ENCODE measurements at regions not wholly inside any gene's neighbourhood (a gene's known extent, or its start where the extent isn't known, plus 50 kb on each side); places are given as distances from the start of the nearest gene placed in this dataset.

DNA sequence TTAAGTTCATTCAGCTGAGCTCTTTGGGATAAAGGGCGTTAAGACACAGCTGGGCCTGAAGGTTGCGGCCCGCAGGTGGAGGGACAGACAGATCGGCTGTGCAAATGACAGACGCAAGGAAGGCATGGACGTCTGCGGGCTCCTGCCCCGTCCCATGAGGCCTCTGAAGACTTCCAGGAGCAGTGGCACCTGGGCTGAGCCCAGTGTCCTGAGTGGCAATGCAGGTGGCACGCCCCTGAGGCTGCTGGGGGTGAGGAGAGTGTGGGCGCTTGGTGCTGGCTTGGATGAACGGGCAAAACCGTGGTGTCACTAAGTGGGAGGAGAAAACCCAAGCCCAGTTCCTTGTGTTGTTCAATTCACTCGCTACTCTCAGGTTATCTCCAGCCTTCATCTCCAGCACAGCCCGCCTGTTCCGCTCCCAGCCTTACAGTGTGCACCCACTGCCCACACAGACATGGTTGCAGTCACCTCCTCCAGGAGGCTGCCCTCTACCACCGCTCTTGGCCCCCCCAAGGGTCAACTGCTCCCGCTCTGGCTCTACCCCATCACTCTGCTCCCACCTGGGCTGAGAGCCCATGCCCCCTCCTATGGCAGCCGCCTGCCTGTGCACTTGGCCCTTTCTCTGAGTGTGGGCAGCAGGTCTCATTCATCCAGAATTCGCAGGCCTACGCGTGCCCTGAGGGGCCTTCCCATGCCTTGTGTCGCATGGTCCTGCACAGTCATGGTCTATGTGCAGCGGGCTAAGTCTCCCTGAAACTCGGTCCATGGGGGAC, 50.3 kb downstream of the PTGR3 start:
- no peak for DNase-seq (ENCODE audit: low read depth)
- Histone ChIP-seq H3K9ac (ENCODE audit: low read length) (no peak overlapping the region), H3K27me3 (replicated peaks; ENCODE audit: control insufficient read depth, insufficient read depth, low read length) (peaks cover 14% of the 10 kb centered on the region), H3K36me3 (ENCODE audit: control insufficient read depth, insufficient read depth, low read length, severe bottlenecking) (no peaks in the 10 kb centered on the region), H3K4me1 (ENCODE audit: control insufficient read depth, insufficient read depth, low read length) (peaks cover 14% of the 10 kb centered on the region), H3K9me3 (ENCODE audit: control insufficient read depth, low read length) (peaks cover 2% of the 10 kb centered on the region), H3K4me3 (ENCODE audit: low read length) (no peak overlapping the region)

DNA sequence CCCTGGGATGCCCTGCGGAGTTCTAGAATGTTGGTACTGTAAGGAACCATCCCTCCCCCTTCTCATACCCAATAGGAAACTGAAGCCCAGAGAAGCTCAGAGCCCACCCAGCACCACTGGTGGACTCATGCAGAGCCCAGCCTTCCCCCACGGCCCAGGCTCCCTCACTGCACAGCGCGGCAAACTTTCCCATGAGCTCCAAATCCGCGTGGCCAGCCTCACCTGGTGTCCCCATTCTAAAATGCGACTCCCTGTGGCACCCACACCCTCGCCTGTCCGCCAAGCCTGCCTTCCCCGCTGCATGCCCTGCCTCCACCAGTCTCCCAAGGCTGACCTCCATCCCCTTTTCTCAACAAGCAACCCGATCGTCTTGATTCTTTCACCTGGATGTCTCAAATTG, 51.1 kb downstream of the PTGR3 start:
- no peak overlapping the region for H3K4me3 ChIP-seq (ENCODE audit: low read length)
- DNase-seq (ENCODE audit: low read depth) = no peak

DNA sequence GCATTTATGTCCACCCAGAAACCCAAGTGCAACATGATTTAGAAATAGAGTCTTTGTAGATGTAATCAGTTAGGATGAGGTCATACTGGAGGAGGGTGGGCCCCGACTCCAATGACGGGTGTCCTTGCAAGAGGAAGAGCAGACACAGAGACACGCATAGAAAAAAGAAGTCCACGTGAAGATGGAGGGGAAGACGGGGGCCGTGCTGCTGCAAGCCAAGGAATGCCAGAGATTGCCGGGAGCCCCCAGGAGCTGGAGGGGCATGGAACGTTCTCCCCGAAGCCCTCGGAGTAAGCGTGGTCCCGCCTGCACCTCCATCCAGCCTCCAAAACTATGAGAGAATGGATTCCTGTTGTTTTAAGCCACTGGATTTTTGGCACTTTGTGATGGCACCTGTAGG, 51.6 kb downstream of the PTGR3 start:
- Histone ChIP-seq H3K36me3 (ENCODE audit: control insufficient read depth, insufficient read depth, low read length, severe bottlenecking) (no peaks in the 10 kb centered on the region), H3K4me3 (ENCODE audit: low read length) (no peak overlapping the region), H3K9ac (ENCODE audit: low read length) (no peak overlapping the region), H3K9me3 (ENCODE audit: control insufficient read depth, low read length) (peaks cover 5% of the 10 kb centered on the region), H3K4me1 (ENCODE audit: control insufficient read depth, insufficient read depth, low read length) (peaks cover 14% of the 10 kb centered on the region), H3K27me3 (replicated peaks; ENCODE audit: control insufficient read depth, insufficient read depth, low read length) (peaks cover 14% of the 10 kb centered on the region)
- DNase-seq (ENCODE audit: low read depth) = no peak

More for the DNA sequence above, 51.1 kb downstream of the PTGR3 start:
- Histone ChIP-seq H3K9ac (ENCODE audit: low read length) (no peak overlapping the region), H3K4me1 (ENCODE audit: control insufficient read depth, insufficient read depth, low read length) (peaks cover 14% of the 10 kb centered on the region), H3K9me3 (ENCODE audit: control insufficient read depth, low read length) (peaks cover 2% of the 10 kb centered on the region), H3K36me3 (ENCODE audit: control insufficient read depth, insufficient read depth, low read length, severe bottlenecking) (no peaks in the 10 kb centered on the region), H3K27me3 (replicated peaks; ENCODE audit: control insufficient read depth, insufficient read depth, low read length) (peaks cover 14% of the 10 kb centered on the region)

DNA sequence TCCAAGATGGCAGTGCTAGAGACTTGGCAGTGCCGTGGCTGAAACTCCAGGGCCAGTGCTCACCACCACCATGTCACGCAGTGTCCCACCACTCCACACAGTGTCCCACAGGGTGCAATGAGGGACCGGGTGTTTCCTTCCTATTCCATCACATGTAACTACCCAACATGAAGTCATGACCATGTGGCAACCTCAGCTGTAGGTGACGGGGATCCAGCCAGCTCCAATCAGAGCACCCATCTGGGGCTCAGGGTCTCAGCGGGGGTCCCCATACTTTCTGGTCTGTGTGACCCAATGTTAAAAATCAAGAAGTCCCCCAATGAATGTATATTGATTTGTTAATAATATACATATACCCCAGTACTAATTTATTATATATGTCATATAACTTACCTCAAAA, 52.1 kb downstream of the PTGR3 start:
- Histone ChIP-seq H3K4me1 (ENCODE audit: control insufficient read depth, insufficient read depth, low read length) (peaks cover 14% of the 10 kb centered on the region), H3K4me3 (ENCODE audit: low read length) (no peak overlapping the region), H3K36me3 (ENCODE audit: control insufficient read depth, insufficient read depth, low read length, severe bottlenecking) (no peaks in the 10 kb centered on the region), H3K27me3 (replicated peaks; ENCODE audit: control insufficient read depth, insufficient read depth, low read length) (peaks cover 14% of the 10 kb centered on the region), H3K9ac (ENCODE audit: low read length) (no peak overlapping the region), H3K9me3 (ENCODE audit: control insufficient read depth, low read length) (peaks cover 9% of the 10 kb centered on the region)
- no peak for DNase-seq (ENCODE audit: low read depth)

DNA sequence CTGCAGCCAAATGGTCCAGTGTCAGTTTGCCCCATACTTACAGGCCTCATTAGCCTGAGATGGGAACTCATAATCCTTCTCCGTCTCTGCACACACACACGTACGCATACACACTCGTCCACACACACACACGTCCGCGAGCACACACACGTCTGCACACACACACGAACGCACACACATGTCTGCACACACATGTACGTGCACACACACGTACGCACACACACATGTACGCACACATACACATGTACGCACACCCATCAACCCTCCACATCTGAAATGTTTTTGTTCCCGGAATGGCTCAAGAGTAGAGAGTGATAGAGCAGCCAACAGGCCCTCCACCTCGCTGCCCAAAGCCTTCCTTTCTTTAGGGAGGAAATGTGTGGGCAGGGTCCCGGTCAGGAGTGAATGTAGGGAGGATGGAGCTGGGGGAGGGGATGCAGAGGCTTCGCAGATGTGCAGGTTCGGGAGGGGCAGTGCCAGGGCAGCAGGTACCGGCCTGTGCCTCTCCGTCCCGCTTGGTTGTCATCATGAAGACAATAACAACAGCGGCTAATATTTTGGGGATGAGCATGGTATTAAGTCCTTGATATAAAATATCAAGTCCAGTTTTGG, 52.7 kb downstream of the PTGR3 start:
- Histone ChIP-seq H3K4me1 (ENCODE audit: control insufficient read depth, insufficient read depth, low read length) (peaks cover 8% of the 10 kb centered on the region), H3K9me3 (ENCODE audit: control insufficient read depth, low read length) (peaks cover 14% of the 10 kb centered on the region), H3K9ac (ENCODE audit: low read length) (no peak overlapping the region), H3K36me3 (ENCODE audit: control insufficient read depth, insufficient read depth, low read length, severe bottlenecking) (no peaks in the 10 kb centered on the region), H3K27me3 (replicated peaks; ENCODE audit: control insufficient read depth, insufficient read depth, low read length) (peaks cover 14% of the 10 kb centered on the region), H3K4me3 (ENCODE audit: low read length) (no peak overlapping the region)
- DNase-seq (ENCODE audit: low read depth) = no peak

DNA sequence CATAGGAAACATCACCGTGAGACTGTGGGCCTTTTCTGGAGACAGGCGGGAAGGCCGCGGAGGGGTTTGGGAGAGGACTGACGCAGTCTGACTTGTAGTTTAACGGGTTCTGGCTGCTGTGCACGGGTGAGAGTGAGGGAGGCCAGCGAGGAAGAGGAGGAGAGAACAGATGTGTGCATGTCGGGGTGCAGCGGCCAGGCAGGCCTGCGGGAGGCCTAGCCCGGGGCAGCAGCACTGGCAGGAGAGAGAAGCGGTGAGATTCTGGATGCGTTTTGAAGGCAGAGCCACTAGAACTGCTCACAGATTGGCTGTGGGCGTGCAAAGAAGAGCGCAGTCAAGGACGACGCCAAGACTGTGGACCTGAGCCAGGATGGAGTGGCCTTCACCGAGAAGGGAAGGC, 53.9 kb downstream of the PTGR3 start:
- no peaks in the 10 kb centered on the region for H3K4me1 ChIP-seq (ENCODE audit: control insufficient read depth, insufficient read depth, low read length)
- no peak overlapping the region for H3K9ac ChIP-seq (ENCODE audit: low read length)
- no peak overlapping the region for H3K4me3 ChIP-seq (ENCODE audit: low read length)
- H3K9me3 ChIP-seq (ENCODE audit: control insufficient read depth, low read length) = peaks cover 19% of the 10 kb centered on the region
- H3K36me3 ChIP-seq (ENCODE audit: control insufficient read depth, insufficient read depth, low read length, severe bottlenecking) = no peaks in the 10 kb centered on the region
- DNase-seq (ENCODE audit: low read depth) = no peak
- H3K27me3 ChIP-seq (replicated peaks; ENCODE audit: control insufficient read depth, insufficient read depth, low read length) = peaks cover 7% of the 10 kb centered on the region

DNA sequence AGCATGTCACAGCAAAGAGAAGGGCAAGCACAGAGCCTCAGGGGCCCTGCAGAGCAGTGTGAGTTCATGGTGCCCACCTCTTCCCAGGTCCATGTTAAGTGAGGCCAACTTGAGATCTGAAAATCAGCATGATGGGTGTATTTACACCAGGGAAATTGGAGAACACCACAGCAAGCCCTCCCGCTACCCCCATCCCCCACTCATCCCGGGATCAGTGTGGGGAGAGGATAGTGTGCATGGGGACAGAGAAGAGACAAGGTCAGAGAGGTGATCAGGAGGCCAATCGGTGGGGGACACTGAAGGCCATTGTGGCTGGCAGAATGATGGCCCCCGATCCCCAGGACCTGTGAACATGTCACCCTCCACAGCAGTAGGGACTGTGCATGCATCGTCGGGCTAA, 54.7 kb downstream of the PTGR3 start:
- Histone ChIP-seq H3K9me3 (ENCODE audit: control insufficient read depth, low read length) (peaks cover 19% of the 10 kb centered on the region), H3K4me1 (ENCODE audit: control insufficient read depth, insufficient read depth, low read length) (no peaks in the 10 kb centered on the region), H3K4me3 (ENCODE audit: low read length) (no peak overlapping the region), H3K36me3 (ENCODE audit: control insufficient read depth, insufficient read depth, low read length, severe bottlenecking) (no peaks in the 10 kb centered on the region), H3K9ac (ENCODE audit: low read length) (no peak overlapping the region), H3K27me3 (replicated peaks; ENCODE audit: control insufficient read depth, insufficient read depth, low read length) (peaks cover 4% of the 10 kb centered on the region)
- DNase-seq (ENCODE audit: low read depth) = no peak

DNA sequence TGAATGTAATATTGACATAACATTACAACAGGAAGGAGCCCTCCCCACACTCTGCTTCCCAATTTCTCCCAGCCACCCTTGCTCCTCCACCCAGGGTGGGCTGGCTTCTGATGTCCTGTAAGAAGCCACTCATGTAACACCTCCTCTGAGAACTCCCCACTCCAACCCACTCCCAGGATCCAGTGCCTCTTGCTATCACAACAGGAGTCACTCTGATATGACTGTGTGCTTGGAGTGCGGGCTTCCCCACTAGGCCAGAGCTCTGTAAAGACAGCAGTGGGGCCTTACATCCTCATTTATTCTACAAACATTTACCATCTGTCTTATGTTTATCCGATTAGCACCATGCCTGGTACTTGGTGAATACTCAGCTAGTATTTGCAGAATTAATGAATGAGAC, 65.1 kb downstream of the PTGR3 start:
- Histone ChIP-seq H3K4me1 (ENCODE audit: control insufficient read depth, insufficient read depth, low read length) (no peaks in the 10 kb centered on the region), H3K9ac (ENCODE audit: low read length) (no peak overlapping the region), H3K9me3 (ENCODE audit: control insufficient read depth, low read length) (peaks cover 24% of the 10 kb centered on the region), H3K4me3 (ENCODE audit: low read length) (no peak overlapping the region), H3K27me3 (replicated peaks; ENCODE audit: control insufficient read depth, insufficient read depth, low read length) (peaks cover 18% of the 10 kb centered on the region), H3K36me3 (ENCODE audit: control insufficient read depth, insufficient read depth, low read length, severe bottlenecking) (no peaks in the 10 kb centered on the region)
- DNase-seq (ENCODE audit: low read depth) = no peak

DNA sequence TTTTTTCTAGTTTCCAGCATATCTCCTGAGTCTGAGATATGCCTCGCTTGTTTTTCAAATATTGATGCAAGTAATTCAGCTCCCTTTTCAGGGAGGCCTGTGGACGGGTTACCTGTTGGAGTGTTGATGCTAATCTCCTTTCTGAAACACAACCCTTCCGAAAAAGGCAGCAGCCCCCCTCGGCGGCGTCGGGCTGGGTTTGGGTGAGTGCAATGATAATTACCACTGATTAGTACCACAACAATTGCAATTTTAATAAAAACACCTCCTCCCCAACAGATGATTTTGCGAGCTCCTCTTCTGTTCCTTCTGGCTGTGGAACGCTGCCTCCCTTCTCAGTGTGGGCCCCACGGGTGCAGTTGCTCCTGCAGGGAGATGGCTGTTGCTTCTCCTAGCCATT, 66.3 kb downstream of the PTGR3 start:
- Histone ChIP-seq H3K9ac (ENCODE audit: low read length) (no peak overlapping the region), H3K9me3 (ENCODE audit: control insufficient read depth, low read length) (peaks cover 24% of the 10 kb centered on the region), H3K4me1 (ENCODE audit: control insufficient read depth, insufficient read depth, low read length) (no peaks in the 10 kb centered on the region), H3K36me3 (ENCODE audit: control insufficient read depth, insufficient read depth, low read length, severe bottlenecking) (no peaks in the 10 kb centered on the region), H3K27me3 (replicated peaks; ENCODE audit: control insufficient read depth, insufficient read depth, low read length) (peaks cover 18% of the 10 kb centered on the region), H3K4me3 (ENCODE audit: low read length) (no peak overlapping the region)
- DNase-seq (ENCODE audit: low read depth) = no peak

DNA sequence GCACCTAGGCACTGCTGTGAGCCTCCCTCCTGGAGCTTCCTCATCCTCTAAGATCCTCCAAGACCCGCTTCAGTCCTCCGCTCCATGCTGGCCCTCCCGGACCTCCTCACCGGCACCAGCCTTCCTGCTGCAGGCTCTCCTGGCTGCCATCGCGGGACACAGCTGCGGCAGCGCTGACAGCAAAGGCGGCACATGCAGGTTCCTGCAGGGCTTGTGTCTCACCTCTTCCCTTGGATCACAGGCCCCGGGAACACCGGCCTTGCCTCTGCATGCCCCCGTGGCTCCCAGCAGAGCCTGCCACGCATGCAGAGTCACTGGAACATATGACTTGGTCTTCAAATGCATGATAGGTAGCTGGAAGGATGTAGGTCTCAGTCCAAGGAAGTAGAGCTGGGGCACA, 67.2 kb downstream of the PTGR3 start:
- Histone ChIP-seq H3K9ac (ENCODE audit: low read length) (no peak overlapping the region), H3K36me3 (ENCODE audit: control insufficient read depth, insufficient read depth, low read length, severe bottlenecking) (no peaks in the 10 kb centered on the region), H3K9me3 (ENCODE audit: control insufficient read depth, low read length) (peaks cover 19% of the 10 kb centered on the region), H3K4me1 (ENCODE audit: control insufficient read depth, insufficient read depth, low read length) (no peaks in the 10 kb centered on the region), H3K4me3 (ENCODE audit: low read length) (no peak overlapping the region), H3K27me3 (replicated peaks; ENCODE audit: control insufficient read depth, insufficient read depth, low read length) (peaks cover 18% of the 10 kb centered on the region)
- no peak for DNase-seq (ENCODE audit: low read depth)

DNA sequence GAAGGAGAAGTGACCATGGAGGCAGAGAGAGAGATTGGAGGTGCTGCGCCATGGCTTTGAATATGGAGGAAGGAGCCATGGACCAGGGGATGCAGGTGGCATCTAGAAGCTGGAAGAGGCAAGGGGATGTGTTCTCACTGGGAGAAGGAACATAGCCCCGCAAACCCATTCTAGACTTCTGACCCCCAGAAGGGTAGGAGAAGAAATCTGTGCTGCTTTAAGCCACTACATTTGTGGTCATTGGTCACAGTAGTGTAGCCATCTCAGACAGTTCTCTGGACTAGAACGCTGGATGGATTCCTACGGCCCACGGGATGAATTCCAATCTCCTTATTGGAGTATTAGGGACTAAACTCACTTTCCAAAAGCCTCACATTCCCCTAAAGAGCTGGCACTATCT, 67.8 kb downstream of the PTGR3 start:
- peaks cover 15% of the 10 kb centered on the region for H3K9me3 ChIP-seq (ENCODE audit: control insufficient read depth, low read length)
- H3K27me3 ChIP-seq (replicated peaks; ENCODE audit: control insufficient read depth, insufficient read depth, low read length) = peaks cover 18% of the 10 kb centered on the region
- no peak overlapping the region for H3K9ac ChIP-seq (ENCODE audit: low read length)
- no peaks in the 10 kb centered on the region for H3K4me1 ChIP-seq (ENCODE audit: control insufficient read depth, insufficient read depth, low read length)
- DNase-seq (ENCODE audit: low read depth) = no peak
- no peaks in the 10 kb centered on the region for H3K36me3 ChIP-seq (ENCODE audit: control insufficient read depth, insufficient read depth, low read length, severe bottlenecking)
- H3K4me3 ChIP-seq (ENCODE audit: low read length) = no peak overlapping the region

All from adipocyte (in vitro differentiated cells).